ENCODE measurements at regions not wholly inside any gene's neighbourhood (a gene's known extent, or its start where the extent isn't known, plus 50 kb on each side); places are given as distances from the start of the nearest gene placed in this dataset.
A peak's percentile ranks its signal among the peaks of the same experiment; 100 is the strongest.
"Not testable (repeated sequence)": the region's sequence is repeated elsewhere in the genome, so short reads cannot be mapped to it uniquely, and the experiment has no call there.

GRCh38 chr20:30313660-30314059, 943.8 kb upstream of the DEFB115 start:
- WGBS, 5 donors, result 29 to 100% (median 70%) methylated on average over 1 of the region's 1 CpG
- H3K27me3 ChIP-seq (replicated peaks in 1 of 7), result peaks cover 0 to 30% (median 0%) of the 10 kb centered on the region in 7 donors
- H3K36me3 ChIP-seq; H3K4me1 ChIP-seq; H3K9me3 ChIP-seq; intact Hi-C loops (cut with DNase I; ENCODE audit: low total_unique reads); H3K4me3 ChIP-seq; DNase-seq; H3K27ac ChIP-seq: not testable (repeated sequence)

- DNase-seq, H3K36me3 ChIP-seq: not testable (repeated sequence)
These were observed 941.4 kb upstream of the DEFB115 start for GRCh38 chr20:30316063-30316462.

GRCh38 chr20:30316532-30317299, 940.7 kb upstream of the DEFB115 start:
- H3K27ac ChIP-seq; intact Hi-C loops (cut with DNase I; ENCODE audit: low total_unique reads); H3K9me3 ChIP-seq; DNase-seq; H3K36me3 ChIP-seq; H3K4me1 ChIP-seq; H3K4me3 ChIP-seq: not testable (repeated sequence)
- WGBS, 5 donors, result 23 to 57% (median 29%) methylated on average over 39 to 47 of the region's 47 CpGs
- H3K27me3 ChIP-seq (replicated peaks in 1 of 7), result peaks cover 0 to 31% (median 0%) of the 10 kb centered on the region in 7 donors

More at GRCh38 chr20:30316063-30316462, 941.4 kb upstream of the DEFB115 start:
- H3K4me1 ChIP-seq; intact Hi-C loops (cut with DNase I; ENCODE audit: low total_unique reads); H3K27ac ChIP-seq; H3K9me3 ChIP-seq; H3K4me3 ChIP-seq: not testable (repeated sequence)
- WGBS, 5 donors, result 9 to 34% (median 14%) methylated on average over 22 to 23 of the region's 23 CpGs
- peaks cover 0 to 31% (median 0%) of the 10 kb centered on the region in 7 donors for H3K27me3 ChIP-seq (replicated peaks in 1 of 7)

DNA sequence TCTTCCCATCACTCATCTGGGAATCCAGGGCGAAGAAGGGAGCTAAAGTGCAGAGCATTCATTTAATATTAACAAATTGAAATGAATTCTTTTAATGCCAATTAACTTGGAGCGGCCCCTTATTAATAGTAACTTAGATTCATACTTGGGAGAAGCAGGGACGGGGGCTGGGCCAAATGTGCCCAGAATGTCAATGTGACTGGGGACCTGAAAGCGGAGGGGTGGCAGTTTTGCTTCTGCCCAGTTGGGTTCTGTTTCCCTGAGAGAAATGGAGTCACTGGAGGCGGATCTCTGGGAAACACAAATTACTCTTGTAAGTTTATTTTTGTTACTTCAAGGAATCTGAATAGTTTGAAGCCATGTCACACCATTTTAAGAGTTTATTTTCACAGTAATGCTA, 923.7 kb upstream of the DEFB115 start:
- H3K4me3 ChIP-seq; H3K27me3 ChIP-seq (replicated peaks in 1 of 7); DNase-seq; H3K9me3 ChIP-seq; H3K4me1 ChIP-seq; H3K27ac ChIP-seq; H3K36me3 ChIP-seq; intact Hi-C loops (cut with DNase I; ENCODE audit: low total_unique reads): not testable (repeated sequence)
- 73 to 84% (median 78%) methylated on average over 5 of the region's 5 CpGs for WGBS, 5 donors

DNA sequence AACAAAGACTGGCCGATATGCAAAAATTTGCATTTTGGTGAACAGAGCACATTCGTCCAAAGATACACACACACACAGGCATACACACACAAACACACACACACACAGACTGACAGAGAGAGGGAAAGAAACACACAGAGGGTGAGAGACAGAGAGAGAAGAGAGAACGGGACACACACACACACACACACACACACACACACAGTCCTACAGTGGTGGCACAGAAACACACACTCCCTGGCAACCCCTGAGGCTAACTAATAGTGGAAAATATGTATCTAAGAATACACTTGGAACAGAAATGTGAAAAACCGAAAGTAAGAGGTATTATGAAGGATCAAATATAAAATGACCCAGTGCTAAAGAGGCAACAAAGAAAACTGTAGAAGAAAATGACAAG, 919.9 kb upstream of the DEFB115 start:
- 58 to 82% (median 70%) methylated on average over 4 of the region's 4 CpGs for WGBS, 5 donors
- H3K36me3 ChIP-seq; H3K27ac ChIP-seq; intact Hi-C loops (cut with DNase I; ENCODE audit: low total_unique reads); H3K4me1 ChIP-seq; DNase-seq; H3K27me3 ChIP-seq (replicated peaks in 1 of 7); H3K4me3 ChIP-seq; H3K9me3 ChIP-seq: not testable (repeated sequence)

DNA sequence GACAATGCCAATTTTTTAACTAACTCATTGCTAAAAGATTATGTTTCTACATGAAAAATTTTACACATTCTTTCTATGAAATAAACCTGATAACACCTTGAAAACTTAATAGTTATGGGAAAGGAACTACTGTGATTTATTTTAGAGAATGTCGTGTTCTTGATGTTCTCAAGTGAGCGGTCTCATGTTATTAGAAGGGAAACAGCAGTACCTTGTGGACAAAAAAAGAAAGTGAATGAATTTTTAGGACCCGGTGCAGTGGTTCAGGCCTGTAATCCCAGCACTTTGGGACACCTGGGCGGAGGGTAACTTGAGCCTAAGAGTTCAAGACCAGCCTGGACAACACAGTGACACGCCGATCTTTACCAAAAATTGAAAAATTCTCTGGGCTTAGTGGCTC, 908.5 kb upstream of the DEFB115 start:
- H3K27ac ChIP-seq; DNase-seq; H3K9me3 ChIP-seq; H3K36me3 ChIP-seq; intact Hi-C loops (cut with DNase I; ENCODE audit: low total_unique reads); H3K4me3 ChIP-seq; H3K4me1 ChIP-seq; H3K27me3 ChIP-seq (replicated peaks in 1 of 7): not testable (repeated sequence)
- 43 to 69% (median 56%) methylated on average over 6 of the region's 6 CpGs for WGBS, 5 donors

DNA sequence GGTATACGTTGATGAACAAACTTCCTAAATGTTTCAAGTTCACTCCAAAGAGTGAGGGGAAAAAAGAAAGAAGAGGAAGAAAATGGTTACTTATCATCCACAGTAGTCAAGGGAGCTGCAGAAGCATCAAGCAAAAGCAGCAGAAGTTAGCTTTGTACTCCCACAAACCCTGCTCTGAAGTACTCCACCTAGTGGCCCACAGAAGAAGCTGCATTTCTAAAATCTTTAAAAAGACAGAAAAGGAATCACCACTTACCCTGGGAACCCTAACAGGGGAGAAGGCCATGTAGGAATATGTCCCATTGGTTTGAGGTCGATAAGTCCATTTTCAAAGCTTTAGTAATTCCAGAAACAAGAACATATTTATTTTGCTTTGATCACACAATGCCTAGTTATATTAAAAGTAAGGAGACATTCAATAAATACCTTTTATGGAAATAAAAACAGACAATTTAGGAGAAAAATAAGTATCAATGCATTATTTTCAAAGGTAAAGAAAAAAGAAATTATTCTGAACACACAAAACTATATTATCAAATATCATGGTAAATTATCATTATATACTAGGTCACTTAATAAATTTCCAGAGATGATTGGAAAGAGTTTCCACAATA, 900.5 kb upstream of the DEFB115 start:
- intact Hi-C loops (cut with DNase I; ENCODE audit: low total_unique reads); H3K27ac ChIP-seq; H3K27me3 ChIP-seq (replicated peaks in 1 of 7); H3K4me3 ChIP-seq; H3K36me3 ChIP-seq; DNase-seq; H3K4me1 ChIP-seq; H3K9me3 ChIP-seq: not testable (repeated sequence)
- TF ChIP-seq CTCF (IDR thresholded peaks at IDR 0.05 in 8 of 11, conservative IDR thresholded peaks at IDR 0.05 in 3 of 11), result peak in 9 of 11 experiments; percentile 27 to 67 (median 47)
- 17 to 22% (median 21%) methylated on average over 2 of the region's 2 CpGs for WGBS, 5 donors

DNA sequence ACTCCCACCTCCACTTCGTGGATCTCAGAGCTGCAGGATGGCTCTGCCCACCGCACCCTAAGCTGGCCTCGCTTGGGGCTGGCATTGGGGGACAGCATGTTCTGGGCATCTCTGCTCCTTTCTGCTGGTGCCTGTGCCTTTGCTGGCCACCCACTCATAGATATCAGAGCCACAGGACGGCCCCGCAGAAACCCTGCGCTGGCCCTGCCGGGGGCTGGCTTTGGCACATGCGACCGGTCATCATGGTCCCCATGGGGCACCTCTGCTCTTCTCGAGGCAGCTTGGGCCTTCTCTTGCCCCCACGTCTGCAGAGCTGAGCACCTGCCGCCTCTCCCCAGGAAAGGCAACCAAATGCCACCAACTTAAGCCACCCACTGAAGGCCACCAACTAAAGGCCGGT, 895.7 kb upstream of the DEFB115 start:
- intact Hi-C loops (cut with DNase I; ENCODE audit: low total_unique reads); H3K27ac ChIP-seq; H3K27me3 ChIP-seq (replicated peaks in 1 of 7); DNase-seq; H3K4me1 ChIP-seq; H3K36me3 ChIP-seq; H3K4me3 ChIP-seq: not testable (repeated sequence)
- H3K9me3 ChIP-seq, result peaks cover 0 to 14% (median 3%) of the 10 kb centered on the region in 8 donors
- WGBS, 5 donors, result 87 to 94% (median 91%) methylated on average over 11 to 13 of the region's 13 CpGs

DNA sequence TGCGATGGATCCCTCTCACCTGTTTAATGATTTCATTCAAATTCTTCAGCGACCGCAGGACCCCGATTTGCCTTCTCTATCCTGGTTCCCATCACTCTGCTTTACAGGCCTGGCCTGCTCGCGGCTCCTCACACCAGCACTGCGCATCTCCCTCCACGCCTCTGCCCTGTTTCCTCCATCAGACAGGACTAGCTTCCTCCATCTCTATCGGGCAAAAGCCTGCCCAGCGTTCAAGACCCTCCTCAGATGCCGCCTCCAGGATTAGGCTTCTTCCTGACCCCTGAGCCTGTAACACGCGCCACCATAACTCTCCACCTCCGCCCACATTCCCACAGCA, 881.1 kb upstream of the DEFB115 start:
- H3K4me1 ChIP-seq, result peaks cover 0 to 30% (median 2%) of the 10 kb centered on the region in 6 donors
- intact Hi-C loops (cut with DNase I; ENCODE audit: low total_unique reads); H3K36me3 ChIP-seq; DNase-seq; H3K27me3 ChIP-seq (replicated peaks in 1 of 7): not testable (repeated sequence)
- H3K9me3 ChIP-seq, result peaks cover 0 to 18% (median 0%) of the 10 kb centered on the region in 8 donors
- WGBS, 5 donors, result 59 to 78% (median 73%) methylated on average over 14 of the region's 14 CpGs
- H3K27ac ChIP-seq, result peak overlapping the region in 6 of 8 donors; percentile 75 to 90 (median 88)
- H3K4me3 ChIP-seq, result peak overlapping the region; percentile 57 to 79 (median 68)

All from spleen (tissue), 11 donors.